Skeletal muscle tissue (tissue), 3 donors: ENCODE measurements at regions not wholly inside any gene's neighbourhood (a gene's known extent, or its start where the extent isn't known, plus 50 kb on each side); places are given as distances from the start of the nearest gene placed in this dataset.

Experiments used
- H3K27ac ChIP-seq: one replicate; pipeline ENCODE4 v1.7.0; 2013; ENCODE audit warnings: mild to moderate bottlenecking, low read depth, low read length, inconsistent platforms
- H3K27me3 ChIP-seq, 3 donors: one replicate each; pipeline ENCODE4 v1.7.0; 2013; ENCODE audit warnings: low read length in 3 of 3; ENCODE audit not compliant: control insufficient read depth in 3 of 3, insufficient read depth in 3 of 3
- H3K36me3 ChIP-seq, 3 donors: one replicate each; pipeline ENCODE4 v1.7.0; 2013; ENCODE audit warnings: low read length in 3 of 3; ENCODE audit not compliant: control insufficient read depth in 3 of 3, insufficient read depth in 3 of 3
- H3K4me1 ChIP-seq, 3 donors: one replicate each; pipeline ENCODE4 v1.7.0; 2013; ENCODE audit warnings: low read length in 3 of 3, mild to moderate bottlenecking in 3 of 3; ENCODE audit not compliant: control insufficient read depth in 3 of 3, insufficient read depth in 3 of 3
- H3K4me3 ChIP-seq, 3 donors: one replicate each; pipeline ENCODE4 v1.7.0; 2013; ENCODE audit warnings: low read length in 3 of 3
- H3K9ac ChIP-seq, 3 donors: one replicate each; pipeline ENCODE4 v1.7.0; 2013; ENCODE audit warnings: low read length in 3 of 3, mild to moderate bottlenecking in 3 of 3, moderate library complexity in 2 of 3, low read depth in 1 of 3
- H3K9me3 ChIP-seq, 3 donors: one replicate each; pipeline ENCODE4 v1.7.0; 2013; ENCODE audit warnings: low read length in 3 of 3; ENCODE audit not compliant: control insufficient read depth in 3 of 3
- donor health status: Osteomylitis.

DNA sequence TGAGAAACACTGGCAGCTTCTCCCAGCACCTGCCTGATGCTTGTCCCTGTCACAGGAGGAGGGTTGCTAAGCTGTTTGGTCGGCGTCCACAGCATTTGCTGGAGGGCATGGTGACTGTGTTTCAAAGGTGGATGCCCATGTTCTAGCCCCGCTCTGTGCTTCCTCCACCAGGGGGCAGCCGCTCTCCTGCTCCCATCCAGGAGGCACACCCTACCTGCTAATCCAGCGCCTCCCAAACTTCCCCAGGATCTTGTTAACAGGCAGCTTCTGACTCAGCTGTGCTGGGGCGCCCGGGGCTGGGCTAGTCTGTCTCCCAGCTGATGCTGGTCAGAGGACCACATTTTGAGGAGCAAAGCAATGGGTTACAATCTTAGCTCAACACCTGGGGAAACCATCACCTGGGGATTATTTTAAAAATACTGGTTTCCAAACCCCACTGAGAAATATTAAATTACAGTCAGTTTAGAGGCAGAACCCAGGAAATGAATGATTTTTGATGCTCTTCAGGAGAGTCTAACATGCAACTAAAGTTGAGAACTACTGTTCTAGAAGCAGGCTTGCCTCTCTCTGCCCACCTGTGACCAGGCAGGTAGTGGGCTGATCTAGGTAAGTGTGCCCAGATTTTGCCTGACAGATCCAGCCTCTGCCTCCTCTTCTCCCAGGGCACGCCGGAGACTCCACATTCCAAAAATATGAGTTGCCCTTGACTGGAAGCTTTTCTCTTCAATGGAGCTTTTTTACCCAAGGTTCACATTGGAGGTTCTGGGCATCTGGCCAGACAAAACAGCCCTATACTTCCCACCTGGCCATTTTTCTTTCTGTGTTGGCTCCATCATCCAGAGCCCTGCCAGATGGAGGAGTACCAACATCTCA, 92.7 kb upstream of the GPR26 start:
- H3K27me3 ChIP-seq = peaks cover 32 to 57% (median 50%) of the 10 kb centered on the region in 3 donors
- H3K9ac ChIP-seq = no peak overlapping the region

DNA sequence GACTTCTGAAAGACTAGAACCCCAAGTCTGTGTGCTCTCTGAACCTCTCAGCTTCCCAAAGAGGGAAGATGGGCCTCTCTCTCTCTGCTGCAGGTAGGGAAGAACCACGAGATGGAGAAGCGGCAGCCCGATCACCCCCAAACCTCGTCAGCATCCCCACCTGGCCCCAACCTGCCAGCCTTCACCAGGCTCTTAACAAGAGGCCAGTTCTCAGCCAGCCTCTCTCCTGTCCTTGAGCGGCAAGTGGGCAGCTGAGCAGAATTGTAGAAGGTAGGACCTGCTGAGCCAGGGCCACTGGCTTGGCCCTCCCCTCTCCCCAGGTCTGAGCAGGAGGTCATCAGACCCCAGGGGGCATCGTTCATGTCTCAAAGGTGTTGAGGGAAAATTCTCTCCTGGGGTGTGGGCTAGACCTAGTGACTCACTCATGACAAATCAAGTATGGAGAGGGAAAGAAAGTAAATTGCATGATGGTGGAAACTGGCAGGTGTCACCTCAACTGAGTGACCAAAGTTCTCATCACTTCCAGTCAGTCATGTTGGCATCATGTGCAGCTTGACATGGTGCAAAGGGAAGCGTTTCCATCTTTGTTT, 92.0 kb upstream of the GPR26 start:
- H3K9ac ChIP-seq = no peak overlapping the region
- no peaks in the 10 kb centered on the region for H3K4me1 ChIP-seq
- no peak overlapping the region for H3K4me3 ChIP-seq
- H3K27me3 ChIP-seq = peaks cover 28 to 51% (median 45%) of the 10 kb centered on the region in 3 donors
- H3K36me3 ChIP-seq = no peaks in the 10 kb centered on the region
- H3K9me3 ChIP-seq = no peaks in the 10 kb centered on the region
- H3K27ac ChIP-seq = no peak overlapping the region

More for the DNA sequence above, 92.7 kb upstream of the GPR26 start:
- Histone ChIP-seq H3K4me3 (no peak overlapping the region), H3K9me3 (no peaks in the 10 kb centered on the region), H3K4me1 (no peaks in the 10 kb centered on the region), H3K36me3 (no peaks in the 10 kb centered on the region), H3K27ac (no peak overlapping the region)

DNA sequence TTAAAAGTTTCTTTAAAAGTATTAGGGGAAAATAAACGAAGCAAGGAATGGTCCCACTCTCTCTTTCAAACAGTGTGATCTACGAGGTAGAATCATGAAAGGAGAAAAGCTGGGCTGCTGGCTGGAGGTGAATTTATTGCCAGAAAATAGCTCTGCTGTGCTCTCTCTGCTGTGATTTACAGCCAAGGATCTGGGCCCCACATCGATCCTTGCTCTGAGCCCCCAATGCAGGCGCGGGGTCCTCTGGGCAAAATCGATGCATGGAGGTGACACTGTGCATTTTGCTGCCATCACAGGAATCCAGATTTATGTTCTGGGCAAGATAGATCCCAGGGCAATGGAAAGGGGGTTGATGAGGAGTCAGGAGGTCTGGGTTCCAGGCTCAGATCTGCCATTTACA, 91.0 kb upstream of the GPR26 start:
- Histone ChIP-seq H3K4me3 (no peak overlapping the region), H3K36me3 (no peaks in the 10 kb centered on the region), H3K4me1 (no peaks in the 10 kb centered on the region), H3K9ac (no peak overlapping the region), H3K9me3 (no peaks in the 10 kb centered on the region), H3K27me3 (peaks cover 33 to 43% (median 41%) of the 10 kb centered on the region in 3 donors), H3K27ac (no peak overlapping the region)

GRCh38 chr10:123576706-123577105, 89.4 kb upstream of the GPR26 start:
- Histone ChIP-seq H3K27ac (no peak overlapping the region), H3K4me3 (no peak overlapping the region), H3K9ac (no peak overlapping the region), H3K36me3 (no peaks in the 10 kb centered on the region), H3K9me3 (no peaks in the 10 kb centered on the region), H3K27me3 (peaks cover 25 to 40% (median 36%) of the 10 kb centered on the region in 3 donors), H3K4me1 (no peaks in the 10 kb centered on the region)

DNA sequence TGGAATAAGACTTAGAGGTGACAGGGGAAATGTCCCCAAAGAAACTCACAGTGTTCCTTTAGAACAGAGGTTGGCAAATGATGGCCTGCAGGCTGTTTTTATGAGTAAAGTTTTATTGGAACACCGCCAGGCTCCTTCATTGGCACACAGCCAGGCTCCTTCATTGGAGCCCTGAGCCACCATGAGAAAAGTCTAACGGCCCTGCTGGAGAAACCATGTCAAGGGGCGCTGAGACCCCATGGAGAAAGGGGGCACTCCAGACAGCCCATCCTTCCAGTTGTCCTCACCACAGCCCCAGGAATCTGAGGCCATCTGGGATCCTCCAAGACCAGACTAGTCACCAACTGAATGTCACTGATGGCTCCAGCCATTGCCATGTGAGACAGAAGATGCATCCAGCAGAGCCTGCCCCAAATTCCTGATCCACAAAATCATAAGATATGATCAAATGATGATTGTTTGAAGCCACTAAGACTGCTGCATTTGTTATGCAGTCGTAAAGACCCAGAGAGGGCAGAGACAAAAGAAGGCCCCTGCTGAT, 88.2 kb upstream of the GPR26 start:
- Histone ChIP-seq H3K36me3 (no peaks in the 10 kb centered on the region), H3K27me3 (peaks cover 23 to 42% (median 40%) of the 10 kb centered on the region in 3 donors), H3K9me3 (no peaks in the 10 kb centered on the region), H3K4me1 (peaks cover 2 to 7% (median 3%) of the 10 kb centered on the region in 3 donors), H3K9ac (no peak overlapping the region), H3K4me3 (no peak overlapping the region), H3K27ac (no peak overlapping the region)

- Histone ChIP-seq H3K27me3 (peaks cover 20 to 37% (median 35%) of the 10 kb centered on the region in 3 donors), H3K9ac (no peak overlapping the region)
Measured at GRCh38 chr10:123578721-123579120, 87.4 kb upstream of the GPR26 start.

GRCh38 chr10:123579675-123580074, 86.5 kb upstream of the GPR26 start:
- Histone ChIP-seq H3K4me1 (peaks cover 11 to 15% (median 11%) of the 10 kb centered on the region in 3 donors), H3K9me3 (no peaks in the 10 kb centered on the region), H3K36me3 (no peaks in the 10 kb centered on the region), H3K27me3 (peaks cover 14 to 34% (median 30%) of the 10 kb centered on the region in 3 donors), H3K27ac (no peak overlapping the region), H3K4me3 (no peak overlapping the region), H3K9ac (no peak overlapping the region)

More at GRCh38 chr10:123578721-123579120, 87.4 kb upstream of the GPR26 start:
- Histone ChIP-seq H3K9me3 (no peaks in the 10 kb centered on the region), H3K4me1 (peaks cover 6 to 8% (median 7%) of the 10 kb centered on the region in 3 donors), H3K36me3 (no peaks in the 10 kb centered on the region), H3K27ac (no peak overlapping the region), H3K4me3 (no peak overlapping the region)

- Histone ChIP-seq H3K4me1 (peaks cover 11 to 15% (median 11%) of the 10 kb centered on the region in 3 donors), H3K27me3 (peaks cover 14 to 38% (median 30%) of the 10 kb centered on the region in 3 donors), H3K4me3 (no peak overlapping the region), H3K9me3 (no peaks in the 10 kb centered on the region), H3K27ac (no peak overlapping the region), H3K9ac (no peak overlapping the region), H3K36me3 (no peaks in the 10 kb centered on the region)
Measured at GRCh38 chr10:123580426-123580825, 85.7 kb upstream of the GPR26 start.

- H3K27me3 ChIP-seq = peaks cover 14 to 35% (median 30%) of the 10 kb centered on the region in 3 donors
Measured at GRCh38 chr10:123581656-123582055, 84.5 kb upstream of the GPR26 start.

More at GRCh38 chr10:123581656-123582055, 84.5 kb upstream of the GPR26 start:
- Histone ChIP-seq H3K4me3 (no peak overlapping the region), H3K9ac (no peak overlapping the region), H3K27ac (no peak overlapping the region), H3K4me1 (peaks cover 11 to 15% (median 11%) of the 10 kb centered on the region in 3 donors), H3K36me3 (no peaks in the 10 kb centered on the region), H3K9me3 (no peaks in the 10 kb centered on the region)
